Effector memory CD4-positive, alpha-beta T cell (primary cell): ENCODE measurements at regions not wholly inside any gene's neighbourhood (a gene's known extent, or its start where the extent isn't known, plus 50 kb on each side); places are given as distances from the start of the nearest gene placed in this dataset.

Experiments used
- DNase-seq, 3 donors: peaks; one replicate each; pipeline ENCODE4 v3.0.0-alpha.2; 2020
- H3K27ac ChIP-seq: 2 replicates; pipeline ENCODE4 v1.7.0; 2013; ENCODE audit warnings: mild to moderate bottlenecking, low read length, moderate library complexity; ENCODE audit not compliant: insufficient read depth, poor library complexity, severe bottlenecking
- H3K27me3 ChIP-seq: replicated peaks from 2 replicates; pipeline ENCODE4 v1.7.0; 2013; ENCODE audit warnings: mild to moderate bottlenecking, low read length; ENCODE audit not compliant: insufficient read depth, control insufficient read depth, poor library complexity, severe bottlenecking
- H3K36me3 ChIP-seq: 2 replicates; pipeline ENCODE4 v1.7.0; 2013; ENCODE audit warnings: mild to moderate bottlenecking, low read length, moderate library complexity; ENCODE audit not compliant: control insufficient read depth, insufficient read depth
- H3K4me1 ChIP-seq: 2 replicates; pipeline ENCODE4 v1.7.0; 2013; ENCODE audit warnings: low read length, mild to moderate bottlenecking; ENCODE audit not compliant: control insufficient read depth, insufficient read depth, poor library complexity, severe bottlenecking
- H3K4me3 ChIP-seq: 2 replicates; pipeline ENCODE4 v1.7.0; 2013; ENCODE audit warnings: low read length, low read depth, mild to moderate bottlenecking; ENCODE audit not compliant: insufficient read depth, poor library complexity, severe bottlenecking
- H3K9me3 ChIP-seq: 2 replicates; pipeline ENCODE4 v1.7.0; 2013; ENCODE audit warnings: mild to moderate bottlenecking, low read length, moderate library complexity; ENCODE audit not compliant: control insufficient read depth

DNA sequence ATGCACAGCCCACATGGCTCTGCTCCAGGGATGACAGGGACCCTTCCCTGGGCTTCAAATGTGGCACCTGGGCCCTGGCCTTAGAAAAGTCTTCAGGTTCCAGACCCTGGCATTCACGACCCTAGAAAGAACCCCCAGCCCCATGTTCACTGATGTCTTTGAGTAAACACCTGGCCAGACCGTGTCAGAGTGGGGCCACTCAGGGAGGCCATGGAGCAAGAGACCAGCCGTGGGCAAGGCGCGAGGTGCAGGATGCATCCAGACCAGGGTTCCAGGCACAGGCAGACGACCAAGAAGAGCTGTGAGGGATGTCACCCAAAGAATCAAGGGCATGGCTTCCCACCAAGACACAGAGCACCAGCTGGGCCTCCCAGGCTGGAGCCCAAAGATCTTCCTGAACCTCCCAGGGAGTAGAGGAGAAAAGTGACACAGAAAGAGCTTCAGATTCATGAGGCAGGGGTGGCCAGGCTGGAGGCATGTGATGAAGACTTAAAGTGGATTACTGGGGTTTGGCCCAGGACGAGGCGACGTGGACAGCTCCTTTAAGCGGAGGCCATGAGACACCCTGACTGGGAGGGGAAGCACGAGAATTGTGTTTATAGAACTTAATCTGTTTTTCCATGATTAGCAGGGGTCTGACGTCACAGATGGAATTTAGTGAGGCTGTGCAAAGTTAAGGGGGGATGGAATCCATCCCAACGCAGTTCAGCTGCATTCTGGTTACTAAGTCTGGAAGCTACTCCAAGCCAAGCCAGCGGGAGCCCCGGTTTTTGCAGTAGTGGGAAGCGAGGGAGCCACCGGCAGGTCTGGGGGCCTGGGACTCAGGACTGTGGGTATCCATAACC lies 61.6 kb downstream of the ARL6IP4 start:
- no peak overlapping the region for H3K27ac ChIP-seq
- DNase-seq: no peak
- no peaks in the 10 kb centered on the region for H3K27me3 ChIP-seq
- no peak overlapping the region for H3K4me3 ChIP-seq
- H3K9me3 ChIP-seq: no peaks in the 10 kb centered on the region
- H3K4me1 ChIP-seq: peaks cover 9% of the 10 kb centered on the region
- no peaks in the 10 kb centered on the region for H3K36me3 ChIP-seq

DNA sequence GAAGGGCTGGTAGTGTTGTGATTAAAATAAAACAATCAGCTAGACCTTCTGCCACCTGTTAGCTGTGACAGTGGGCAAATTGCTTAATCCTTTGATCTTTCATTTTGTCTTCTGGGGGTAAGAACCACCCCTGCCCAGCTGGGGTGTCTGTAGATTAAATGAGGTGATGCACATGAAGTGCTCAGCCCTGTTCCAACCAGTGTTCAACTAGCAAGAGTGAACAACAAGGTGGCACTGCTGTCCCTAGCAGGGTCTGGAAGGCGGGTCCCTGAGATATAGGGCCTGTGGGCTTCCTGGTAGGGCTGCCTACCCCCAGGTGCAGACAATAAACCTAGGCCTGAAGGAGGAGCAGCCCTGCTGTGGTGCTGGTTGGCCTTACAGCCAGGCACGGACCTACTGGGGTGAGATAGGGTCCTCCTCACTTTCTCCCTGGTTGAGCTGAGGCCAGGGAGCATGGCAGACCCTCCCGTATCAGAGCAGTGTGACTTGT lies 60.6 kb downstream of the ARL6IP4 start:
- H3K36me3 ChIP-seq: no peaks in the 10 kb centered on the region
- no peak overlapping the region for H3K27ac ChIP-seq
- H3K4me3 ChIP-seq: no peak overlapping the region
- H3K27me3 ChIP-seq: no peaks in the 10 kb centered on the region
- peaks cover 9% of the 10 kb centered on the region for H3K4me1 ChIP-seq
- no peaks in the 10 kb centered on the region for H3K9me3 ChIP-seq
- DNase-seq: no peak

DNA sequence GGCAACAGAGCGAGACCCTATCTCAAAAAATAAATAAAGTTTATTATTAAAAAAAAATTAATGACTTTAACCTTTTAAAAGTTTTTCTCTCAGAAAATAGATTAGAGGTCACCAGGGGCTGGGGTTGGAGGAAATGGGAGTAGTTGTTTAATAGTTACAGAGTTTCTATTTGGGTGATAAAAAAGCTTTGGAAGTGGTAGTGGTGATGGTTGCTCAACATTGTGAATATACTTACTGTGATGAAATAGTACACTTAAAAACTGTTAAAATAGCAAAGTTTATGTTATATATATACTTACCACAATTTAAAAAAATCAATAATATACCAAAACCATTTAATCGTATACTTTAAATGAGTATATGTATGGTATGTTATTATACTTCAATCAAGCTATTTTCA lies 59.6 kb downstream of the ARL6IP4 start:
- Histone ChIP-seq H3K9me3 (no peaks in the 10 kb centered on the region), H3K36me3 (no peaks in the 10 kb centered on the region), H3K4me3 (no peak overlapping the region), H3K27ac (no peak overlapping the region), H3K4me1 (peaks cover 9% of the 10 kb centered on the region), H3K27me3 (no peaks in the 10 kb centered on the region)
- no peak for DNase-seq

DNA sequence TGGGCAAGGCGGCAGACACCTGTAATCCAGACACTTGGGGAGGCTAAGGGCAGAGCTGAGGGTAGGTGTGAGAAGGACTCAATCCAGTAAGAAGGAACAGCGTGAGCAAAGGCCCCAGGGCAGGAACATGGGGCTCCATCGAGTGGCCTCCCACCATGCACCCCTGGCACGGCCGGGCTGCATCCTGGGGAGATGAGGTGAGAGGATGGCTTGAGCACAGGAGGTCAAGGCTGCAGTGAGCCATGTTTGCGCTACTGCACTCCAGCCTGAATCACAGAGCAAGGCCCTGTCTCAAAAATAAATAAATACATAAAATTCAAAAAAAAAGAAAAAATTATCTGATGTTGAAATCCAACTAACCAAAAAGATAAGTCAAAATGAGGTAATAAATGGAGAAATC lies 58.5 kb downstream of the ARL6IP4 start:
- H3K4me3 ChIP-seq: no peak overlapping the region
- H3K27ac ChIP-seq: no peak overlapping the region
- H3K27me3 ChIP-seq: no peaks in the 10 kb centered on the region
- no peak for DNase-seq
- peaks cover 8% of the 10 kb centered on the region for H3K4me1 ChIP-seq
- no peaks in the 10 kb centered on the region for H3K9me3 ChIP-seq
- no peaks in the 10 kb centered on the region for H3K36me3 ChIP-seq

DNA sequence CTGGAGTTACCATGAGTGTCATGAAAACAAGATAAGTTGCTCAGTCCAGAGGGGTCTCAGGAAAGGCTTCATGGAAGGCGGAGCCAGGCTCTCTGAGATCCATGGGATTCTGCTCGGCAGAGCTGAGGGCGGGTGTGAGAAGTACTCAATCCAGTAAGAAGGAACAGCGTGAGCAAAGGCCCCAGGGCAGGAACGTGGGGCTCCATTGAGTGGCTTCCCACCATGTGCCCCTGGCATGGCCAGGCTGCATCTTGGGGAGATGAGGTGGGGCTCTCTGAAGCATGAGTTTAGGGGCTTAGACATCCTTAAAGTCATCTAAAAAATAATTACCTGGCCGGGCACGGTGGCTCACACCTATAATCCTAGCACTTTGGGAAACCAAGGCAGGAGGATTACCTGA lies 58.0 kb downstream of the ARL6IP4 start:
- Histone ChIP-seq H3K27me3 (no peaks in the 10 kb centered on the region), H3K4me1 (peaks cover 3% of the 10 kb centered on the region), H3K9me3 (no peaks in the 10 kb centered on the region), H3K27ac (no peak overlapping the region), H3K36me3 (peaks cover under 1% of the 10 kb centered on the region), H3K4me3 (no peak overlapping the region)
- DNase-seq: no peak

DNA sequence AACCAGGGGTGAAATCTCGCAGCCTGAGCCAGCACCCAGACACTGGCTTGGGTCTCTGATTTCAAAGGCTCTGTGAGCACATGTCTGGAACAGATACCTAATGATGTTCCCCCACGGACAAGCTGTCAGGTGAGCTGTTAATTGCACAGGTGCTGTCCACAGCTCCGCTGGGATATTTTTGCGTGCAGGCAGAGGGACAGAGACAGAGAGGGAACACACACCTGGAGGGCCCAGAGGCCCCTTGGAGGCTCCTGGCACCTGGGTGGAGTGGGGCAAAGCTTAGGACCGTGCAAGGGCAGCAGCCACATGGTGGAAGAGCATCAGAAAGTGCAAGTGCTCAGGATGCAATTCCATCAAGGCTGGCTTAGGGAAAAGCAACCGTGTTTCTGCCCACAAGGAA lies 57.3 kb downstream of the ARL6IP4 start:
- no peaks in the 10 kb centered on the region for H3K27me3 ChIP-seq
- H3K27ac ChIP-seq: no peak overlapping the region
- no peak for DNase-seq
- no peaks in the 10 kb centered on the region for H3K9me3 ChIP-seq
- H3K36me3 ChIP-seq: peaks cover 7% of the 10 kb centered on the region
- no peak overlapping the region for H3K4me3 ChIP-seq
- H3K4me1 ChIP-seq: no peaks in the 10 kb centered on the region

DNA sequence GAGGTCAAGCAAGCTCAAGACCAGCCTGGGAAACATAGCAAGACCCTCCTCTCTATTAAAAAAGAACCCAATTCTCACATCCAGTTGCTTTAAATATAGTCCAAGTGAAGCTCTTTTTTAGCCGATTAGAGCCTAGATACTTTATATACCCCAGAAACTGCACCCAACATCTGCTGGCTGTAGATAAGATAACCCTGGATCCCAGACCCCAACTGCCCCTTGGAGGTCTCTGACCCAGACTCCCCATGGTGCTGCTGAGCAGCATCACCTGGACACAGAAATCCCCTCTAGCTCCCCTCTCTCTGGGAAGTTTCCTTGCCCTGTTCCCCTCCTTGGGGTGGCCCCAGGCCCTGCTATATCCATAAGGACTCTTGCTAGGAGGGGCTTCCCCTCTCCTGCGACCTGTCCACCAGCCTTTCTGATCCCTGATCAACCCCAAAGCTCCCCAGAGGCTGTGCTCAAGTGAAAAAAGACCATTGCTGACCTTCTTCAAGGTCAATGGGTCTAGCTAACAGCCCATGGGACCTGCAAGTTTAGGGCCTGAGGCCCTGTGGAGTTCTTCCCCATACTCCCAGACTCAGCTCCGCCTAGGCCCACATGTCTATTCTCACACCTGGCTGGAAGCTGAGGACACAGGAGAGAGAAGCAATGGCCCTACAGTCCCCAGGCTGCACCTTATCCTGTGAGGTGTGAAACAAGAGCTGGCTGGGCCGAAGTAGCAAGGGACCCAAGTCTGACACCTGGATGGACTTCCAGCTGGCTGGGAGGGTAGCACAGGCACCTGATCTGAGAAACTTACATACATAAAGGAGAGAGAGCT lies 56.2 kb downstream of the ARL6IP4 start:
- Histone ChIP-seq H3K4me1 (no peaks in the 10 kb centered on the region), H3K9me3 (no peaks in the 10 kb centered on the region), H3K27me3 (no peaks in the 10 kb centered on the region), H3K4me3 (no peak overlapping the region), H3K27ac (no peak overlapping the region), H3K36me3 (peaks cover 7% of the 10 kb centered on the region)
- no peak for DNase-seq

DNA sequence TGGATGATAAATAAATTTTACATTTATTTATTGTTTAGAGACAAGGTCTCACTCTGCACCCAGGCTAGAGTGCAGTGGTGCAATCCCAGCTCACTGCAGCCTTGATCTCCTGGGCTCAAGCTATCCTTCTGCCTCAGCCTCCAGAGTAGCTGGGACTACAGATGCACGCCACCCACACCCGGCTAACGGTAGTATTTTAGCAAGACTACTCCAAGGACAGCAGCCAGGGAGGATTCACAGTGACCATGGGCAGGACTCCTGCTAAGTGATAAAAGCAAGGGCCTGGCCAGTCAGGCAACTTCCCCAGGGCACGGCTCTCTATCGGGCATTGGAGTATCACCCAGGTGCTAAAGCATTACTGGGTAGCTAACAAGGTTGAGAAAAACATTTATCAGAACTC lies 55.4 kb downstream of the ARL6IP4 start:
- no peak for DNase-seq
- no peaks in the 10 kb centered on the region for H3K9me3 ChIP-seq
- no peak overlapping the region for H3K27ac ChIP-seq
- H3K4me3 ChIP-seq: no peak overlapping the region
- no peaks in the 10 kb centered on the region for H3K4me1 ChIP-seq
- peaks cover 7% of the 10 kb centered on the region for H3K36me3 ChIP-seq
- H3K27me3 ChIP-seq: no peaks in the 10 kb centered on the region

DNA sequence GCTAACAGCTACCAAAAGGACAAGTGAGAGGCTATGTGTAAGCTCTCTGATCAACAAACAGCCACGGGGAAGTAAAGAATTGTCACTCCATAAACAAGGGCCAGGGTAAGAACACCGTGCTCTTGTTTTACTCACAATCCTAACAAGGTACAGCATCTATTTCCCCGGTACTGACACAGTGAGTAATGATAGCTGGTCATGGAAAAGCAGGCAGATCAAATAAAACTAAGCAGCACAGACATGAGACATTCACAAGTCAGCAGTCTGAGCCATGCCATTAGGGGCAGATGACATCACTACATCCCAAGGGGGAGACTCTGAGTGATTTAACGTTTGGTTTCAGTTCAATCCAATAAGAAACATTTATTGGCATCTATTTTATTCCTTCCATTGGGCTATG lies 54.4 kb downstream of the ARL6IP4 start:
- Histone ChIP-seq H3K27me3 (no peaks in the 10 kb centered on the region), H3K36me3 (peaks cover 7% of the 10 kb centered on the region), H3K4me1 (no peaks in the 10 kb centered on the region), H3K27ac (no peak overlapping the region), H3K9me3 (no peaks in the 10 kb centered on the region), H3K4me3 (no peak overlapping the region)
- no peak for DNase-seq

DNA sequence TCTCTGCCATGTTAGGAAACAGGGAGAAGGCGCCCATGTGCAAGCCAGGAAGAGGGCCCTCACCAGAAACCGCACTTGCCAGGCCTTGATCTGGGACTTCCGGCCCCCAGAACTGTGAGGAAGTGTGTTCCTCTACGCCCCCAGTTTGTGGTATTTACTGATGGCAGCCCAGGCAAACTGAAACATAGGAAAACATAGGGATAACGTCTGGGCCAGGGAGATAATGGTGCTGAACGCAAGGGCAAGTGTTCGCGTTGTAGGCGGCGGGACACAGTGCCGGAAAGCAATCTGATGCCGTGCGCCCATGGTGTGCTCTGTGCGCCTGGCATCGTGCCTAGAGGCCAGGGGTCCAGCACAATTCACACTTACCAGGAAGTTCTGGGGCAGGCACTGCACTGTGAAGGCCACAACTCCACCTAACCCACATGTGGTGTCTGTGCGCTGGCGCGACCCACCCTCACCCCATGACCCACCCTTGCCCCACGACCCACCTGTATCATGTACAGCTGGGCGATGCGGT lies 53.6 kb downstream of the ARL6IP4 start:
- Histone ChIP-seq H3K27ac (no peak overlapping the region), H3K36me3 (peaks cover 10% of the 10 kb centered on the region), H3K4me3 (no peak overlapping the region), H3K4me1 (no peaks in the 10 kb centered on the region), H3K9me3 (no peaks in the 10 kb centered on the region), H3K27me3 (no peaks in the 10 kb centered on the region)
- DNase-seq: no peak
